ENCODE measurements at regions not wholly inside any gene's neighbourhood (a gene's known extent, or its start where the extent isn't known, plus 50 kb on each side); places are given as distances from the start of the nearest gene placed in this dataset.

DNA sequence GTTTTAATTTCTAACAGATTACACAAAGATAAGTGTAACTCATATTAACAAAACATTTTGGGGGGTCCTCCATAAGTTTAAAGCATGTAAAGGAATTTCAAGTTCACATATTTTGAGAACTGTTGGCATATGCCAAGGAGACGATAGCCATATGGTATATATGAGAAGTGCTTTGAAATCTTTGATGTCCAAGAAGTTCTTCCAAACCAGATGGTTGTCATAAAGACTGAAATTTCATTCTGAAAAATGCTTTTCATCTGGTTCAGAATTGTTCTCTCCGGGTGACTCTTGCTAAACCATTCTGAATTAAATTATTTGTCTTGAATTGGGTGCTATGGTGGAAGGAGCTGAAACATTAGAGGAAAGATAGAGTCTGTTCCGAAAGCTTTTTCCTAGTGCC is 513.0 kb upstream of the AKR1E2 start:
- Mint-ChIP-seq H3K36me3 (ENCODE audit: insufficient read depth in 1 of 3, low read depth in 3 of 3) (no peaks in the 10 kb centered on the region), H3K4me1 (no peaks in the 10 kb centered on the region), H3K27me3 (ENCODE audit: low read depth) (no peaks in the 10 kb centered on the region), H3K27ac (no peak overlapping the region), H3K9me3 (no peaks in the 10 kb centered on the region), H3K4me3 (no peak overlapping the region)
- H3K4ac ChIP-seq (ENCODE audit: low read depth, low read length): no peak overlapping the region
- H2BK12ac ChIP-seq (ENCODE audit: insufficient read length, low read depth, low read length): no peak overlapping the region
- no peak overlapping the region for H3K4me2 ChIP-seq (ENCODE audit: insufficient read depth, insufficient read length, low read length)
- no peak overlapping the region for H3K9ac ChIP-seq (ENCODE audit: extremely low read depth, insufficient read length, low read length)
- H3K23me2 ChIP-seq (ENCODE audit: insufficient read length, low read depth, low read length, poor library complexity, severe bottlenecking): no peaks in the 10 kb centered on the region
- no peak for DNase-seq
- H3K18ac ChIP-seq (ENCODE audit: insufficient read length, low read depth, low read length): no peak overlapping the region
- no peaks in the 10 kb centered on the region for H3K9me3 ChIP-seq (ENCODE audit: control insufficient read depth, low read depth, low read length)
- no peaks in the 10 kb centered on the region for H3K27me3 ChIP-seq (ENCODE audit: insufficient read depth, low read length)
- no peak overlapping the region for H3T11ph ChIP-seq (ENCODE audit: low read length)
- H2BK120ac ChIP-seq (ENCODE audit: low read depth, low read length, poor library complexity, severe bottlenecking): no peak overlapping the region
- H3K56ac ChIP-seq (ENCODE audit: insufficient read length, low read depth, low read length): no peak overlapping the region
- H2BK15ac ChIP-seq (ENCODE audit: low read depth, low read length): no peak overlapping the region
- no peak overlapping the region for H2BK20ac ChIP-seq (ENCODE audit: low read depth, low read length, poor library complexity, severe bottlenecking)
- H4K8ac ChIP-seq (replicated peaks; ENCODE audit: insufficient read length, low read depth, low read length): no peak overlapping the region
- no peak overlapping the region for H4K5ac ChIP-seq (ENCODE audit: insufficient read length, low read depth, low read length)
- no peak overlapping the region for H3K14ac ChIP-seq (ENCODE audit: insufficient read depth, low read length)
- no peaks in the 10 kb centered on the region for H3K79me1 ChIP-seq (ENCODE audit: insufficient read depth, low read depth, low read length, poor library complexity, severe bottlenecking)
- no peak overlapping the region for H2AFZ ChIP-seq (ENCODE audit: low read length)
- H3K4me1 ChIP-seq (ENCODE audit: insufficient read depth, low read length): no peaks in the 10 kb centered on the region
- no peak overlapping the region for H3K23ac ChIP-seq (ENCODE audit: insufficient read length, low read depth, low read length)
- H4K91ac ChIP-seq (ENCODE audit: insufficient read length, low read depth, low read length): no peak overlapping the region
- H4K20me1 ChIP-seq (ENCODE audit: control insufficient read depth, insufficient read depth, insufficient read length): no peaks in the 10 kb centered on the region
- H3K27ac ChIP-seq (ENCODE audit: insufficient read length, low read depth, low read length): no peak overlapping the region
- H2AK5ac ChIP-seq (ENCODE audit: insufficient read length, low read length): no peak overlapping the region
- H2BK5ac ChIP-seq (ENCODE audit: insufficient read length, low read length): no peak overlapping the region
- TF ChIP-seq, protein P1, sequence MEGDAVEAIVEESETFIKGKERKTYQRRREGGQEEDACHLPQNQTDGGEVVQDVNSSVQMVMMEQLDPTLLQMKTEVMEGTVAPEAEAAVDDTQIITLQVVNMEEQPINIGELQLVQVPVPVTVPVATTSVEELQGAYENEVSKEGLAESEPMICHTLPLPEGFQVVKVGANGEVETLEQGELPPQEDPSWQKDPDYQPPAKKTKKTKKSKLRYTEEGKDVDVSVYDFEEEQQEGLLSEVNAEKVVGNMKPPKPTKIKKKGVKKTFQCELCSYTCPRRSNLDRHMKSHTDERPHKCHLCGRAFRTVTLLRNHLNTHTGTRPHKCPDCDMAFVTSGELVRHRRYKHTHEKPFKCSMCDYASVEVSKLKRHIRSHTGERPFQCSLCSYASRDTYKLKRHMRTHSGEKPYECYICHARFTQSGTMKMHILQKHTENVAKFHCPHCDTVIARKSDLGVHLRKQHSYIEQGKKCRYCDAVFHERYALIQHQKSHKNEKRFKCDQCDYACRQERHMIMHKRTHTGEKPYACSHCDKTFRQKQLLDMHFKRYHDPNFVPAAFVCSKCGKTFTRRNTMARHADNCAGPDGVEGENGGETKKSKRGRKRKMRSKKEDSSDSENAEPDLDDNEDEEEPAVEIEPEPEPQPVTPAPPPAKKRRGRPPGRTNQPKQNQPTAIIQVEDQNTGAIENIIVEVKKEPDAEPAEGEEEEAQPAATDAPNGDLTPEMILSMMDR (conservative IDR thresholded peaks at IDR 0.05): no peak
- no peaks in the 10 kb centered on the region for H3K79me2 ChIP-seq (ENCODE audit: insufficient read depth, low read length)
- no CpG with 5 or more reads among the region's 3 CpGs for WGBS (ENCODE audit: extremely low coverage, insufficient read length, low lambda C conversion rate)
